Muscle of arm (tissue), 1 donor: ENCODE measurements at regions not wholly inside any gene's neighbourhood (a gene's known extent, or its start where the extent isn't known, plus 50 kb on each side); places are given as distances from the start of the nearest gene placed in this dataset.

Source experiments
- DNase-seq: peaks from one replicate; pipeline ENCODE4 v3.0.0-alpha.2; 2013

GRCh38 chr1:189819751-189820150 is 657.9 kb downstream of the BRINP3 start:
- no peak for DNase-seq

- DNase-seq, result no peak
Observed at GRCh38 chr1:189821833-189822232, 655.8 kb downstream of the BRINP3 start.

DNA sequence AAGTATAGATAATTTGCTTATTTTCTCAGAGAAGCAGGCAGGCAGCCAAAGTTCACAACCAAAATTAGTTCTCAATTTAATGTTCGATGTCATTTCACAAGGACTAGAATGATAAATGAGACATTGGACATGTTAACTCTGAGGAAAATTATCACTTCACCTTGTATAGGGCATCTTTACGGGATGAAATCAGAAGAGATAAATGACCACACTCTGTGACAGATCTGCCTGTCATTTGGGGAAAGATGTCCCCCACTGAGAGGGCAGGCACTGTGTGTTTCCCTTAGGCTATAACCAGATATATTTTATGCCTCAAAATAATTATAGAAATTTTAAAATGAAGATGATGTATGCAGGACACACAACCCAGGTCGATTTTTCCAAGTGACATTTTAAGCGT is 642.9 kb downstream of the BRINP3 start:
- DNase-seq, result no peak

- no peak for DNase-seq
Observed at GRCh38 chr1:189847613-189848012, 630.1 kb downstream of the BRINP3 start.

- no peak for DNase-seq
Observed at GRCh38 chr1:189851806-189852367, 625.8 kb downstream of the BRINP3 start.

- no peak for DNase-seq
Observed at GRCh38 chr1:189859385-189859977, 618.2 kb downstream of the BRINP3 start.

GRCh38 chr1:189866606-189867005 is 611.1 kb downstream of the BRINP3 start:
- peak; percentile 19 for DNase-seq

DNA sequence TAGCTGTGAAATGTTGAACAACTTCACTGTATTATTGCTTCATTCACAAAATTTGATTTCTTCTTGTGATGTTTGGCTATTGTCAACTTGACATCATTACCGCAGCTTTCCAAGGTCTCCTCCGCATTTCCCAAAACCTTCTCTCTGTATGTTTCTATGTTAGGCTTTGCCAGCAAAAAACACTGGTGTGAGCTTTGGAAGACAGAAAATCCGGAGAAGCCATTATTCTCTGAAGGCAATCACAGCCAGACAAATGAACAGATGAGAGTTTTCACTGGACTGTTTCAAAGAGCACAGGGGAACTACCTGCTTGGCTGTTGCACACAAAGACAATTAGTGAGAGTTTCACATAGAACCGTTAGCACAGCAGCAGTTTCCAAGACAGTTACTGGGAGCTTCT is 609.6 kb downstream of the BRINP3 start:
- DNase-seq, result peak; percentile 40

DNA sequence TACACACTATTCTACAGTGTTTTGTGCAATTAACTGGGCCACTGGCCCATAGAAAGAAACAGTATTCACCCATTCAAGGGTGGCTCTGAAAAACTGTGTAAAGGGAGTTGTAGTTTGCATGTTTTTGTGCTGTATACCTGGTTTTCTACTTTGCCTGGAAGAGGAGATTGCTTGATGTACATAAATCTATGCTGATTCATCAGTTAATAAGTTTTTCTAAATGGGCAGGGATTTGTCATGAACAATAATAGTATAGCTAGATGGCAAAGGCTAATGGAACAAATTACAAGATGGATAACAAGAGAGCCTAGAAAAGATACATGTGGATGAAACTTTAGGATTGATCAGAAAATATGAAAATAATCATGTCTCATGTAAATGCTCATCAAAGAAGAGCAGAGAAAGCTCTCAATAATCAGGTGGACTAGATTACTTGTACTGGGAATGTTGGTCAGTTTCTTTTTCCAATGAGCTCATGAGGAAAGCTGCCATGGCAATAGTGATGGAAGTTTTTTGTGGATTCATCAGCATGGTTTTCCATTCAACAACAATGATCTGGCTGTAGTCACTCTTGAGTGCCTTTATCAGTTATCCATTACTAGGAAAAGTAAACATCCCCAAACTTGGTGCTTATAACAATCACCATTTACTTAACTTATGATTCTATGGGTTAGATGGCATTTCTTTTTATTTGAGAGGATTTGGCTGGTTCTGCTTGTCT is 602.8 kb downstream of the BRINP3 start:
- DNase-seq, result no peak

- no peak for DNase-seq
Observed at GRCh38 chr1:189880135-189880534, 597.5 kb downstream of the BRINP3 start.

GRCh38 chr1:189899686-189900425 is 577.8 kb downstream of the BRINP3 start:
- DNase-seq, result no peak

DNA sequence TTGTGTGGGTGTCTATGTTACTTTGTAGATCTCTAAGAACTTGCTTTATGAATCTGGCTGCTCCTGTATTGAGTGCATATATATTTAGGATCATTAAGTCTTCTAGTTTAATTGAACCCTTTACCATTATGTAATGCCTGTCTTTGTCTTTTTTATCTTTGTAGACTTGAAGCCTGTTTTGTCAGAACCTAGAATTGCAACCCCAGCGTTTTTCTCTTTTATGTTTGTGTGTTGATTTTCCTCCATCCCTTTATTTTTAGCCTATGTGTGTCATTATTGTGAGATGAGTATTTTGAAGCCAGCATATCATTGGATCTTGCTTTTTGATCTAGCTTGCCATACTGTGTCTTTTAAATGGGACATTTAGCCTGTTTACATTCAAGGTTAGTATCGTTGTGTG is 573.2 kb downstream of the BRINP3 start:
- no peak for DNase-seq

- DNase-seq, result no peak
Observed at GRCh38 chr1:189908113-189908512, 569.6 kb downstream of the BRINP3 start.

GRCh38 chr1:189921613-189922012 is 556.1 kb downstream of the BRINP3 start:
- no peak for DNase-seq

- no peak for DNase-seq
Observed at GRCh38 chr1:189927641-189928040, 550.0 kb downstream of the BRINP3 start.

DNA sequence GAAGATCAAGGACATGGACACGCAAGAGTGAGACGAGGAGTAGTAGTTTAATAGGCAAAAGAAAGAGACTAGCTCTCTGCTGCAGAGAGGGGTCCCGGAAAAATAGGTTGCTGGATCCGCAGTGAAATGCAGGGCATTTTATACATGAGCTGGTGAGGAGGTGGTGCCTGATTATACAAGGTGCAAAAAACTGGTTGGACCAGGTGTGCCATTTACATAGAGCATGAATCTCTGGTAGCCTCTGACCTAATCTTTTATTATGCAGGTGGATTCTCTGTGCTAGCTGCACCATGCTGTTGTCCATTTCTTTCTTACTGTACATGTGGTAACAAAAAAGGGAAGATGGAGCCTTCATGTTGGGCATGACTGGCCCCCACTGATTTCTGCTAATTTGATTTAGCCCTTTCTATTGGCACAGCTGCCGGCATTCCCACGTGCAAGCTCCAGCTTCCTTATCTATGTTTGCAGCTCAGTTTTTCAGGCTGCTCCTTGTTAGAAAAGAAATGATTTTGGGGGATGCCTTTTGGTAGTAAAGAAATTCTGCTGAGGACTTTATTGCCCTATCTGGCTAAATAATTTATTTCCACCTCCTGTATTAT is 548.1 kb downstream of the BRINP3 start:
- no peak for DNase-seq

DNA sequence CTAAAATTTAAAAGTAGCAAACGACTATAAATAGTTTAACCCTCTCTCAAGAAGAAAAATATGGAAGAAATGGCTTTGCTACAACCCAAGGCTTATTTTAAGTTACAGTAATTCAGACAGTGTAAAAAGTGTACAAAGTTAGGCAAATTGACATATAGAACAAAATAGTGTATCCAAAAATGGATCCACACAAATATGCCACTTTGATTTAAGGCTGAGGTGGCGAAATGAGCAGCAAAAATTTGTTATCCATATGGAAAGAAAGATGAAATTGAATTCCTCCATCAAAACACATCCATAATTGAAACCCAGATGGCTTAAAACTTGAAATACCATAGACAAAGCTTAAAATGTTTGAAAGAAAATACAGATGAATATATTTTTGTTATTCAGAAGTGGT is 540.8 kb downstream of the BRINP3 start:
- no peak for DNase-seq

DNA sequence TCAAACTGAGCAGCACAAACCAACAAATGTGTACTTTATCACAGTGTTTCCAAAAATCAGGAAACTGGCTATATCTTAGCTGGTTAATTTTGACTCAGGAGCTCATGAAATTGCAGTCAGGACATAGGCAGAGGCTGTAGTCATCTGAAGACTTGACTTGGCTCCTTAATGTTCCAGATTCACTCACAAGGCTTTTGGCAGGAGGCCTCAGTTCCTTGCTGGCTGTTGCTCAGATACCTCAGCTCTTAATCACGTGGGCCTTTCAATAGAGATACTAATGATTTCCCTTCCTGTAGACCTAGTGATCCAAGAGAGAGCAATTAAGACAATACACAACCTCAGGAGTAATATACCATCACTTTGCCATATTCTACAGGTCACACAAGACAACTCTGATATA is 537.7 kb downstream of the BRINP3 start:
- DNase-seq, result peak; percentile 16

DNA sequence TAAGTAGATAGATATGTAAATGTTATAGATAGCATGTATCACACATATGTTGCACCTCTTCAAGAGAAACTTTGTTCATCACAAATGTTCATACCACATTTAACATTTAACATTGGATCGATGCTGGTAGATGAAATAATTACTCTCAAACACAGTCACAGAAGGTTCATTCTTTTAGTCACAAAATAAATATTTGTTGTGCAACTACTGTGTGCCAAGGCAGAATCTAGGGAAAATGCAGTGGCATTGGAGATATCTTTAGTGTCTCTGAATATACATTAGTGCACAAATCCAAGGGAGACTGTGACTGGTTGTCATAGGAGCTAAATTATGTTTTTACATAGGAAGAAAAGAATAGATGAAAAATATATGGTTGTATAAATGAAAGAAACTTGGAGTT is 535.7 kb downstream of the BRINP3 start:
- DNase-seq, result no peak

DNA sequence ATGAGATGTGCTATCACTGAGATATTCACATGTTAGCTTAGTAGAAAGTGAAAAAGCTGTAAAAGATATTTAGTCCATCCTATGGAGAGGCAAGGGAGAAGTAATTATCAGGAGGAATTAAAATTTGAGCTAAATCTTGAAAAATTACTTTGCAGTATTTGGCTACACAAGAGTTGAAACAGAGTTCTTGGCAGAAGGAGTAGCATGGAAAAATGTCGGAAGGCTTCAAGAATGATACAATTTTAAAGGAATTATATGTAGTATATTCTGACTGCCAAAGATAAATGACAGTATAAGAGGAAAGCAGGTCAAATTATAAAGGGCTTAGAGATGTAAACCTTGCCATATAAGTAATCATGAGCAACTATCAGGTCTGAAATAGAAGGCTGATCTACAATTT is 518.9 kb downstream of the BRINP3 start:
- DNase-seq, result peak; percentile 40

- DNase-seq, result peak; percentile 23
Observed at GRCh38 chr1:189960769-189961168, 516.9 kb downstream of the BRINP3 start.

GRCh38 chr1:189962181-189962580 is 515.5 kb downstream of the BRINP3 start:
- peak; percentile 26 for DNase-seq
